Stimulated activated naive CD8-positive, alpha-beta T cell treated with anti-CD3 and anti-CD28 coated beads, Interleukin-15, amount 100 ng/mL, for 72 hours (primary cell): ENCODE measurements at regions not wholly inside any gene's neighbourhood (a gene's known extent, or its start where the extent isn't known, plus 50 kb on each side); places are given as distances from the start of the nearest gene placed in this dataset.
"Not testable (repeated sequence)": the region's sequence is repeated elsewhere in the genome, so short reads cannot be mapped to it uniquely, and the experiment has no call there.

Source experiments
- ATAC-seq: fragments of 150-1000 bp; cut with Tn5 transposase; 2 replicates; pipeline ENCODE4 v1.10.0; 2021; ENCODE audit warnings: mild to moderate bottlenecking, moderate library complexity
- DNase-seq, 2 donors: peaks; one replicate each; pipeline ENCODE4 v3.0.0; 2021 to 2022
- H3K27ac Mint-ChIP-seq, 2 donors: one replicate each; pipeline ENCODE4 v1.8.0; 2022; ENCODE audit warnings: mild to moderate bottlenecking in 2 of 2, mixed read lengths in 2 of 2, moderate library complexity in 2 of 2
- H3K27me3 Mint-ChIP-seq: one replicate; pipeline ENCODE4 v1.8.0; 2022; ENCODE audit warnings: mixed read lengths
- H3K4me1 Mint-ChIP-seq: one replicate; pipeline ENCODE4 v1.8.0; 2022; ENCODE audit warnings: mild to moderate bottlenecking, mixed read lengths
- H3K4me3 Mint-ChIP-seq, 2 donors: one replicate each; pipeline ENCODE4 v1.8.0; 2022; ENCODE audit warnings: mild to moderate bottlenecking in 2 of 2, mixed read lengths in 2 of 2, moderate library complexity in 1 of 2
- H3K9me3 Mint-ChIP-seq, 2 donors: one replicate each; pipeline ENCODE4 v1.8.0; 2022; ENCODE audit warnings: mixed read lengths in 2 of 2

DNA sequence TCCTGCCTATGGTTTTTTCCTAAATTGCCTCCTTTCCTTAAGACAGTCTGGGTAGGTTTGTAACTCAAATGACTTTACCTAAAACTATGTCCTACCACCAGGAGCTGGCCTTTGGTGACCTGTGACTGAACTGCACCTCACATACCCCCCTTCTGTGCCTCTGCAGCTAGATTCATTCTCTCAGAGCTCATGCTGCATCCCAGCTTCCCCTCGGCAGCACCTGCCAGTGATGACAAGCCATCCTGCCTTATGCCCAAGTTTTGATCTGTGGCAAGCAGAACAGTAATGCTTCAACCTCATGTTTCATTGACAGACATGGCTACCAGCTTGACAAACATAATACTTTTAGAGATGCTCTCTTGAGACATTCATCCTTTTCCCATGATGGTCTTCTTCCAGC is 141.9 kb downstream of the TSEN15 start:
- Mint-ChIP-seq H3K9me3 (no peaks in the 10 kb centered on the region), H3K4me3 (no peak overlapping the region), H3K27me3 (peaks cover 25% of the 10 kb centered on the region), H3K27ac (no peak overlapping the region), H3K4me1 (no peaks in the 10 kb centered on the region)
- ATAC-seq (no peak), DNase-seq (no peak)

DNA sequence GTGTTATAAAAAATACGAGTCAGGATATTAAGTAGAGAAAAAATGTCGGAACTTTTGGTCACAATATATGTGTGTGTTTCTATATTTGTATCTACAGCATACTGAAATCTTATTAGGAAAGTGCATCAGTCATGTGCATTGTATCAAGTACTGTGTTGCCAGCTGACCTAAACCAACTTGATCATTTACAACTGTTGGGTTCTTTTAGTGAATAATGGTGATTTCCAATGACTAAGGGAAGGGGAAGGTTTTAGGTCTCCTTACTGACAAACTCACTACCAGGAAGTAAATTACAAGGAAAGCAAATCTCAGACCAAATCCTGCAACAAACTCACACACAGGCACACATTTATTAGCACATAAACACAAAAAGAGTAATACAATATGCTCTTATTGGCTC is 142.7 kb downstream of the TSEN15 start:
- ATAC-seq, result no peak
- Mint-ChIP-seq H3K27ac (no peak overlapping the region), H3K4me3 (no peak overlapping the region), H3K27me3 (peaks cover 25% of the 10 kb centered on the region), H3K4me1 (no peaks in the 10 kb centered on the region), H3K9me3 (no peaks in the 10 kb centered on the region)
- no peak for DNase-seq

DNA sequence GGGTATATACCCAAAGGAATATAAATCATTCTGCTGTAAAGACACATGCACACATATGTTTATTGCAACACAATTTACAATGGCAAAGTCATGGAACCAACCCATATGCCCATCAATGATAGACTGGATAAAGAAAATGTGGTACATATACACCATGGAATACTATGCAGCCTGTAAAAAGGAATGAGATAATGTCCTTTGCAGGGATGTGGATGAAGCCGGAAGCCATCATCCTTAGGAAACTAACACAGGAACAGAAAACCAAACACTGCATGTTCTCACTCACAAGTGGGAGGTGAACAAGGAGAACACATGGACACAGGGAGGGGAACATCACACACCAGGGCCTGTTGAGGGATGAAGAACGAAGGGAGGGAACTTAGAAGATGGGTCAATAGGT is 144.2 kb downstream of the TSEN15 start:
- peaks cover 18% of the 10 kb centered on the region for H3K27me3 Mint-ChIP-seq

DNA sequence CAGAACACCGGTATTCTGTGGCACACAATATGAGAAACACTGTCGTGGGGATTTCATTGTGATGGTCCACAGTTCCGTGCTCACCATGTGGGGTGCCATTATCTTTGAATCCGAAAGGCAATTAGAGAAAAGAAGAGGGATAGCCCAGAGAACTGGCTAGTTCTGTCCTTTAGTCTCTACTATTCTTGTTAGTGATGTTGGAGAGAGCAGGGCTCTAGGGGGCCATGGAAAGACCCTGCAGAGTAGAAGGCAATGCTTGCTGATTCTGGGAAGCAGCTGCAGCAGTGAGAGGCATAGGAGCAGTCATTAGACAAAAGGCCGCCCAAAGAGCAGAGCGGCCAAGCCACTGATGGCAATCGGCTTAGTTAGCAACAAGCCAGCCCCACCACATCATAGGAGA is 146.3 kb downstream of the TSEN15 start:
- Mint-ChIP-seq H3K27ac (no peak overlapping the region), H3K27me3 (peaks cover 15% of the 10 kb centered on the region), H3K9me3 (no peaks in the 10 kb centered on the region), H3K4me1 (no peaks in the 10 kb centered on the region), H3K4me3 (no peak overlapping the region)
- DNase-seq (no peak), ATAC-seq (no peak)

More for the DNA sequence above, 144.2 kb downstream of the TSEN15 start:
- not testable (repeated sequence) for ATAC-seq, H3K27ac Mint-ChIP-seq, H3K4me3 Mint-ChIP-seq, H3K9me3 Mint-ChIP-seq, DNase-seq, H3K4me1 Mint-ChIP-seq

DNA sequence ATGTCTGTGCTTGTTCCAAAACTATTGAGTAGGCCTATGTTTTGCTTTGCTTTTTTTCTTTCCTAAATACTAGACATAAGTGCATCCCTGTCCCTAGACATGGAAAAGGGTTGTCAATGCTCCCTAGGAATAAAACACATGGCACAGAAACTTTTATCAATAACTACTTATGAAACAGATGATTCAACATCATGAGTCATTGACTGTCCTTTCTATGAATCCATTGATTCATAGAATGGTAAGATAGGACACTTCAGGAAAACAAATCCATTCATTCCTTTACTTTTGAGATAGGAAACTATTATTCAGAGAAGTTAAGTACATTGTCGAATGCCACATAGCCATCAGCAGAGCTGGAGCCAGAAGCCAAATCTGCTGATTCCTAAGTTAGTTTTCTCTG is 147.5 kb downstream of the TSEN15 start:
- Mint-ChIP-seq H3K27ac (no peak overlapping the region), H3K4me3 (no peak overlapping the region), H3K4me1 (no peaks in the 10 kb centered on the region), H3K9me3 (no peaks in the 10 kb centered on the region), H3K27me3 (peaks cover 8% of the 10 kb centered on the region)
- ATAC-seq, result no peak
- no peak for DNase-seq

DNA sequence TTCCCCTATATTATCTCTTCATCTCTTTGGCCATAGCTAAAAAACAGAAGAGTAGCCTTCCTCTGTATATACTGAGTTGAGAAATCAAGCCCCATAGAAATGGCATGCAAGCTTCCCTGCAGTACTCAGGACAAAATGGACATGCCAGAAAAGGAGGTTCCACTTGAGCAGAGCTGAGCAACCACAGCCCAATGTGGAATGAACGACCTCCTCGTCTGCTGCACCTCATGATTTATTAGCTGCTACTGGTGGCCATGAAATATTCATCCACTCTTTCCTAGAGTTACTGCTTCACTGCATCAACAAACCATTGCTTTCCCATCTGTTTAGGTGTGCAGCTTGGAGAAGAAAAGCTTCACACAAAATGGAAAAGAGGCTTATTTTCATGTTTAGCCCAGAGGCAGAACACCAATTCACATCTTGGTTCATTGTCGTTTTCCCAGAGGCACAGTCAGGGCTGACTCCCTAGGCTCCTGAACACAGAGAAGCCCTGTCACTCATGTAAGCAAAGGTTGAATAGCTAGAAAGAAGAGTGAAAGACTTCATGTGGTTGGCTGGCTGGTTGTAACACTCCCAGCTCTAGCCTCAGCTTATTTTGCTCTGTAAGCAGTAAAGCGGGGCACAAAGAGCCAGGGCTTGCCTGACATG is 148.0 kb downstream of the TSEN15 start:
- DNase-seq, result no peak
- no peak overlapping the region for H3K27ac Mint-ChIP-seq
- H3K9me3 Mint-ChIP-seq, result no peaks in the 10 kb centered on the region
- ATAC-seq, result no peak
- H3K4me3 Mint-ChIP-seq, result no peak overlapping the region
- peaks cover 8% of the 10 kb centered on the region for H3K27me3 Mint-ChIP-seq
- H3K4me1 Mint-ChIP-seq, result no peaks in the 10 kb centered on the region

DNA sequence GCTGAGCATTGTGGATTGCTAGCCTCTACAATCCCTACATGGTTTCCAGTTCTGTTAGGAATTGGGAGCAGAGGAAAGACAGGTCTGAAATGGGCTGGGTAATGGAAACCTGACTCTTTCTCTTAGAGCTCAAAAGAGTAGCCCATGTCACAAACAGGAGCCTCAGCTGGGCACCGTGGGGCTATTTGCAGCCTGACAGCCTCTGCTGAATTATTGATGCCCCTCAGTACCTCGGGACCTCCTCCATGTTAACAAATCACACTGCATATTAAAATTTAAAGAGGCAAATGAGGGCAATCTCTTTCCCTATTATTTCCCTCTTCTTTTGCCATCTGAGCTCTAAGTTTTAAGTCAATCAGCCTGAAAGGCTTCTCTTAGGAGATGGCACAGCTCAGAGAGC is 157.1 kb downstream of the TSEN15 start:
- H3K27ac Mint-ChIP-seq, result no peak overlapping the region
- no peak overlapping the region for H3K4me3 Mint-ChIP-seq
- peaks cover 32% of the 10 kb centered on the region for H3K27me3 Mint-ChIP-seq
- DNase-seq, result no peak
- ATAC-seq, result no peak
- no peaks in the 10 kb centered on the region for H3K4me1 Mint-ChIP-seq
- no peaks in the 10 kb centered on the region for H3K9me3 Mint-ChIP-seq

DNA sequence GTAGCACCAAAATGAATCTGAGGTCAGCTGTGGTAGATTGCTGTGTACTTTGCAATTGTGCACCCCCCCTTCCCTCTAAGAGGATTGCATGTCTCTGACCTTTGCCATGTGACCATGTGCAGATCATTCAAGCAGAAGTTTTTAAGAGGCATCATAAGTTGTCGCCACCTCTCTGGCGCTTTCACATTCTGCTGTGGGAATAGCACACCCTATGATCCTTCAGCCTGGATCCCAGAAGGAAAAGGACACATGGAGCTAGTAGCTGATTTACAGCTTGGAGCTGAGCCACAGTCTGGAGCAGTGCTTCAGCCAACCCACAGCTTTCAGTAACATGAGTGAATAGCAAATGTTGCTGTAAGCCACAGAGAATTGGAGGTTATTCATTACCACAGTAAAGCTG is 158.5 kb downstream of the TSEN15 start:
- Mint-ChIP-seq H3K27me3 (peaks cover 32% of the 10 kb centered on the region), H3K4me3 (no peak overlapping the region), H3K9me3 (no peaks in the 10 kb centered on the region), H3K27ac (no peak overlapping the region), H3K4me1 (no peaks in the 10 kb centered on the region)
- ATAC-seq (no peak), DNase-seq (no peak)

DNA sequence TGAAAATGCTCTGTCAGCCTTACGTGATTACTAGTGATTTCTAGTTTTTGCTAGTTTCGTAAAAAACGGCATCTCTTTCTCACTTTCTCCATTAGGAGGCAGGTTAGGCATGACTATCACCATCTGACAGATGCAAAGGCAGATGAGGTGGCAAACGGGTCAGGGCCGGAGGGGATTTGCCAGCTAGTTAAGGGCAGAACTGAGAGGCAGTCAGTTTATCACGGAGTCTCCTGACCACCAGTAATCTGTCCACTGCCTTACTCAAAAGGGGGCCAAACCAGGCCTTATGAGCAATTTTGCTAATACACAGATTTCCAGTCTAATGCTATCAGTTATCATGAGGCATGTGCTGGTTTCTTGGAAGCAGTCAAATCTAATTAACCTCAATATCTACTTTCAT is 159.3 kb downstream of the TSEN15 start:
- no peak overlapping the region for H3K27ac Mint-ChIP-seq
- DNase-seq, result no peak

DNA sequence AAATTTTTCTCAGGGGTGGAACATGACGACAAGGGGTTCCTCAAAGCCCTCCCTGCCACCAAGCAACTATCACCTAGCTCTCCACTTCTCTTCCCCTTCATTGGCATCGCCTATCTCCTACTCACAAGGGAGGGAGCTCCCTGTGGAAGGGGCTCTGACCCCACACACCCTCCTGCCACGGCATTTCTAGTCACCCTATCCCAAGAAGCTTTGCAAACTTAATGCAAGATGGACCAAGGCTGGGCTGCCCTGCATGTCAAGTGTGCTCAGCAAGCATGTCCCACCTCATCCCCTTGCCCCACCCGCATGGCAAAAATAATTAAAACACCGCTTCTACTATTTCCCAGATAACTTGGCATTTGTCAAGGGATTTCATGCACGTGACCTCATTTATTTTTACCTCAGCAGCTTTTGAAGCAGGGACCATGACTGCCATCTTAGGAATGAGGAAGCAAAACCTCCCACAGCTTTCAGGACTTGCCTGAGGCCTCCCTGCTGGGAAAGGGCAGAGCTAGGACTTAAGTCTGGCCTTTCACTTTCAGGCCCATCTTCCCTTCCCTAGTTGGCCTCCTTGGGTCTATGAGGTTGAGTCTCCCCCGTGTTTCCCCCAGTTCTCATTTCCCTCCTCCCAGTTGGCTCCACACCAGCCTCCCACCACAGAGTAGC is 161.3 kb downstream of the TSEN15 start:
- no peak overlapping the region for H3K4me3 Mint-ChIP-seq

More for the DNA sequence above, 159.3 kb downstream of the TSEN15 start:
- ATAC-seq, result no peak
- Mint-ChIP-seq H3K9me3 (no peaks in the 10 kb centered on the region), H3K4me3 (no peak overlapping the region), H3K4me1 (no peaks in the 10 kb centered on the region), H3K27me3 (peaks cover 23% of the 10 kb centered on the region)

DNA sequence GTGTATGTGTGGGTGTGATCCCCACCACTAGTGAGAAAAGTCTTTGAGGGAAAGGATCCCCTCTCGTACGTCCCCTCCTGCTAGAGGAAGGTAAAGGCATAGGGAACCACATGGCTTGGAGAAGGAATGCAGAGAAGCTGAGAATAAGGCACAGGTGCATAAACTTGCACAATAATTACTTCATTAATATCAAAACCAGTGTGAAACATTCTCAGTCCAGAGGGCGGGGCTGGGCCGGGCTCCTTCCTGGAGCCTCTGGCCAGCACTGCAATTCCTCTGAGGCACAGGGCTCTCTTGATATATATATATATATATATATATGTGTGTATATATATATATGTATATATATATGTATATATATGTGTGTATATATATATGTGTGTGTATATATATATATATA is 162.6 kb downstream of the TSEN15 start:
- Mint-ChIP-seq H3K27ac (no peak overlapping the region), H3K4me3 (no peak overlapping the region), H3K4me1 (no peaks in the 10 kb centered on the region), H3K27me3 (peaks cover 22% of the 10 kb centered on the region), H3K9me3 (no peaks in the 10 kb centered on the region)
- DNase-seq (no peak), ATAC-seq (no peak)

More for the DNA sequence above, 161.3 kb downstream of the TSEN15 start:
- DNase-seq (no peak), ATAC-seq (no peak)
- Mint-ChIP-seq H3K9me3 (no peaks in the 10 kb centered on the region), H3K4me1 (no peaks in the 10 kb centered on the region), H3K27me3 (peaks cover 18% of the 10 kb centered on the region), H3K27ac (no peak overlapping the region)

DNA sequence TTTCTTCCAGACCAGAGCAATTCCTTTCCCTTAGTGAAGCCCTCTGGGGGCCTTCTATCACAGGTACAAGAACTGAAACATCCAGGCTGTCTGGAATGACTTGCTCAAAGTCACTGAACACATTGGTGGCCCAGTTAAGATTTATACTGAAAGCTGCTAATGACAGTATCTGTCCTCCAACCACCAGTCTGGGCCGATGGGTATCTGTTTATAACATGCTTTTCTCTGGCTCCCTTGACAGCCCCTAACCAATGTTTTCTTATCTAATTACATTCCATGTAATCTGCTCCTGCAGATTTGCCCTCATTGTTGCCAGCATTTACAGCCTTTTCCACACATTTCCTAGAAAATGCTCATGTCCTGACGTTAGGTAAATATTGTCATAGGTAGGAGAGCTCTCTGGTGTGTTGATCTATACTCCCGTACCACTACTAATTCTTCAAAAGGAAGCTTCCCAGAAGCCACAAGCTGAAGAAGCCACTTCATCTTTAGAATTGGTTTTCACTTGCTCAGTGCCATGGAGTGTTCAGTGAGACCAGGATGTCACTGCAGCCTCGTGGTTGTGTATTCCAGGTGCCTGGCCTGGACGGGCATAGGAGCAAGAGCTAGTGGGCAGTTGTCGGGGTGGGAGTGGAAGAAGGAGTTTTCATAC is 163.9 kb downstream of the TSEN15 start:
- DNase-seq, result no peak
- Mint-ChIP-seq H3K4me3 (no peak overlapping the region), H3K27me3 (peaks cover 23% of the 10 kb centered on the region), H3K27ac (no peak overlapping the region), H3K9me3 (no peaks in the 10 kb centered on the region), H3K4me1 (no peaks in the 10 kb centered on the region)
- ATAC-seq, result no peak

DNA sequence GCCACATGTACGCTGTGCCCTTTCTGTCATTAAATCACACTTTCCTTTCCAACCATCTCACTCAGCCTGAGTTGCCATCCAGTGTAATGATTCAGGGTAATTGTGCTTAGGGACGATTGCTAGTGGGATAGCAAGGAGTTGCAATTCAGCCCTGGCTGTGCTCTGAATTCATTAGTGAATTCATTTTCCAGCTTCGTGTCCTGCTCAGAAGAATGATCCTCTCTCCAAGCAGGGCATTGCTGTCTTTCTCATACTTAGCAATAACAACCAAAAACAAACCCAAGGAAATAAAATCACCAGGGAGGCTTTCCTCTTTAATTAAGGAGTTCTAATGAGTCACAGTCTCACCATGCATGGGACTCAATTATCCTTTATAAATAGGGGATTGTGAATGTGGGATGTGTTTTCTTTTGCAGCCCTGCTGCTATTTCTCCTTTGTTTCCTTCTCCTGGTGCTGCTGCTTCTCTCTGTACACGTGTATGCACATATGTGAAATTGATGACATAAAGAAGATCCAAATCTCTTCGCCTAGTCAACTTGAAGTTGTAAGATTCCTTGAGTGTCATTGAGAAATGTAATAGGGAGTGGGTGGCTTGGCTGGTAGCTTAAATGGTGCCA is 167.0 kb downstream of the TSEN15 start:
- ATAC-seq (no peak), DNase-seq (no peak)
- Mint-ChIP-seq H3K9me3 (no peaks in the 10 kb centered on the region), H3K4me3 (no peak overlapping the region), H3K27ac (peak overlapping the region in 1 of 2 donors; percentile 15), H3K4me1 (no peaks in the 10 kb centered on the region), H3K27me3 (peaks cover 27% of the 10 kb centered on the region)

DNA sequence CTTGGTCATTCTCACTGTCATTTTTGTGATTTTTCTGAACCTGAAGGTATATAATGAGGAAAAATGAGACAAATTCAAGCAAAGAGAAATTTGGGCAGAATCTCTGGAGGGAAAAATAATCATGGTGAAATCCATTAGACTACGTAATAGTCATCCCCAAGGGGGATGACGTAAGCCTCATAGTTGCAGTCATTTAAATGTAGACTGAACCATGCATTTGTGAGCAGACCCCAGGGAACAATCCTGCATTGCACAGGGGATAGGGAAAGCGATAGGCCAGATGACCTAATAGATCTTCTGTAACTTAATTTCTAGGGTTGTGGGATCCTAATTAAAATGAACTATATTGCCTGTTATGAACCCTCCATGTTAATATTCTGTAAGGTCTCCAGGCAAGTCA is 167.4 kb upstream of the C1orf21 start:
- Mint-ChIP-seq H3K4me3 (no peak overlapping the region), H3K4me1 (no peaks in the 10 kb centered on the region), H3K27ac (no peak overlapping the region), H3K9me3 (no peaks in the 10 kb centered on the region), H3K27me3 (peaks cover 36% of the 10 kb centered on the region)
- no peak for ATAC-seq
- no peak for DNase-seq

DNA sequence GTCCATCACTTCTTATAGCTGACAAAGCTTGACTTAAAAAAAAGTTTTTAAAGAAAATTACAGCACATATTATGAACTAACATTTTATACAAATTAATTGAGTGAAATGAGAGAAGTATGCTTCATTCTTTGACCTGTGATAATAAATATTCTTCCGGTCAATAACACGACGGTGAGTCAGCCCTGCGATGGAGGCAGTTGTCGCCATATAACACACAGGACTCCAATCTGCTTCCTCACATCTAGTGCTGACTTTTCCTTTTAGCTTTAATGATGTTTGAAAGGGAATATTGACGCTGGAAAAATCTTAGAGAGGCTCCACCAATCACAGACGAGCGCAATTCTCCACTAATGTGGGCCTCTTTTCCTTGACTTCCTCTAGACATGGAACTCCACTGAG is 166.9 kb upstream of the C1orf21 start:
- Mint-ChIP-seq H3K4me3 (no peak overlapping the region), H3K27me3 (peaks cover 39% of the 10 kb centered on the region), H3K4me1 (no peaks in the 10 kb centered on the region), H3K27ac (peak overlapping the region in 1 of 2 donors; percentile 89), H3K9me3 (no peaks in the 10 kb centered on the region)
- DNase-seq (no peak), ATAC-seq (no peak)

DNA sequence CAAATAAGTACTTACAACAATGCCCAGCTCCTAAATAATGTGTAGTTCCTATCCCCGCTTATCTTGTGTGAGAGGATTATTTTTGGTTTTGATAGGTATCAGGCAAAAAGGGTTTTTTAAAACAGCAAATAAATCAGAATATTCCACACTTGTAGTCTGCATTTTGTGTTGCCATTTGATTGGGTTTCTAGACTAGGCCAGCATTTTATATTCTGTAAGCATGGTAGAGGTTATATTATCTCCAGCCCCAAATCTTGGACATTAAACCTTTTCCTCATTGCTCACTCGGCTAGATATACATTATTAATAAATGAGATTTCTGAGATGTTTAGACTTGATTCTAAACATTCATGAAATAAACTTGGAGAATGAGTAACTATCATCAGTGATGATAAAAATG is 165.7 kb upstream of the C1orf21 start:
- DNase-seq (no peak), ATAC-seq (no peak)
- Mint-ChIP-seq H3K4me3 (no peak overlapping the region), H3K27me3 (peaks cover 39% of the 10 kb centered on the region), H3K4me1 (no peaks in the 10 kb centered on the region), H3K9me3 (no peaks in the 10 kb centered on the region), H3K27ac (no peak overlapping the region)
